ENCODE measurements at regions not wholly inside any gene's neighbourhood (a gene's known extent, or its start where the extent isn't known, plus 50 kb on each side); places are given as distances from the start of the nearest gene placed in this dataset.

GRCh38 chr10:9636216-9636615 lies 1381.5 kb upstream of the CELF2 start:
- intact Hi-C loops (cut with micrococcal nuclease): no loop called here
- CTCF ChIA-PET: no interaction called here
- Histone ChIP-seq H2BK120ac (ENCODE audit: low read depth, low read length) (no peak overlapping the region), H3K4me2 (ENCODE audit: low read depth, low read length) (peak overlapping the region; percentile 44; the same call in 1 of the 2 replicates), H2BK5ac (ENCODE audit: low read depth, low read length, poor library complexity, severe bottlenecking) (peak overlapping the region; percentile 61), H3K9me1 (ENCODE audit: insufficient read depth, low read length) (no peaks in the 10 kb centered on the region; the same call in 1 of the 2 replicates), H4K8ac (ENCODE audit: low read depth in 2 of 2, low read length in 2 of 2) (no peak overlapping the region; a peak in 1 of 4 replicates), H3K27me3 (ENCODE audit: control insufficient read depth, insufficient read depth, low read length) (no peaks in the 10 kb centered on the region), H3K27ac (ENCODE audit: insufficient read depth, low read length) (no peak overlapping the region), H2BK20ac (ENCODE audit: low read depth, low read length) (no peak overlapping the region), H3K18ac (ENCODE audit: low read depth, low read length) (no peak overlapping the region), H3K23ac (ENCODE audit: low read depth, low read length) (no peak overlapping the region), H2AFZ (replicated peaks; ENCODE audit: low read length, poor library complexity) (no peak overlapping the region), H3K4me3 (ENCODE audit: insufficient read depth, low read depth, low read length) (no peak overlapping the region), H3K4me1 (ENCODE audit: control insufficient read depth, insufficient read depth, low read length) (peaks cover 5% of the 10 kb centered on the region), H3K9me3 (ENCODE audit: control insufficient read depth, insufficient read depth, low read length) (no peaks in the 10 kb centered on the region; the same call in 1 of the 2 replicates), H2BK15ac (ENCODE audit: low read depth, low read length) (no peak overlapping the region), H2AK5ac (ENCODE audit: low read depth, low read length) (no peak overlapping the region), H4K20me1 (ENCODE audit: insufficient read depth, low read length) (no peaks in the 10 kb centered on the region), H2AK9ac (replicated peaks; ENCODE audit: low read depth, low read length, poor library complexity) (no peak overlapping the region), H3K79me1 (ENCODE audit: low read depth in 1 of 2, low read length in 2 of 2) (no peaks in the 10 kb centered on the region), H3K14ac (replicated peaks; ENCODE audit: low read depth, low read length) (no peak overlapping the region), H3K4ac (ENCODE audit: low read depth, low read length) (no peak overlapping the region; the same call in 1 of the 2 replicates), H3K36me3 (ENCODE audit: control insufficient read depth, insufficient read depth, low read length) (no peaks in the 10 kb centered on the region), H3K9ac (ENCODE audit: low read depth, low read length) (no peak overlapping the region), H3K56ac (ENCODE audit: extremely low read depth, insufficient read depth, low read length) (no peak overlapping the region), H4K91ac (ENCODE audit: insufficient read depth, low read depth, low read length) (no peak overlapping the region), H4K5ac (ENCODE audit: low read depth, low read length) (no peak overlapping the region)
- no TSS peak for BruUV-seq (replicated peaks)
- POLR2A ChIA-PET (ENCODE audit: unreplicated experiment): no interaction called here
- no CpG with 5 or more reads among the region's 2 CpGs for WGBS, 2 experiments (ENCODE audit: extremely low coverage in 2 of 2, insufficient read length in 1 of 2)
- dilution Hi-C loops (cut with HindIII; ENCODE audit: low sequenced_read_pairs, unreplicated experiment): no loop called here
- in situ Hi-C loops (cut with MboI; ENCODE audit: low sequenced_read_pairs): no loop called here
- ATAC-seq (ENCODE audit: low read depth): peak; percentile 13; the same call in 1 of the 2 replicates
- peak; percentile 65 for DNase-seq
- TF ChIP-seq POLR2A (IDR thresholded peaks at IDR 0.05; ENCODE audit: low read depth, low read length) (no peak), RFX5 (IDR thresholded peaks at IDR 0.05; ENCODE audit: low read depth, low read length) (no peak), USF2 (IDR thresholded peaks at IDR 0.05; ENCODE audit: low read depth, low read length) (no peak), ELK1 (IDR thresholded peaks at IDR 0.05; ENCODE audit: borderline replicate concordance, low read depth, low read length) (no peak), MAFK (IDR thresholded peaks at IDR 0.05; ENCODE audit: low read depth, low read length) (no peak), RCOR1 (IDR thresholded peaks at IDR 0.05; ENCODE audit: insufficient replicate concordance, low read length) (no peak), MXI1 (IDR thresholded peaks at IDR 0.05; ENCODE audit: borderline replicate concordance, low read depth, low read length) (no peak), NFE2L2 (IDR thresholded peaks at IDR 0.05; ENCODE audit: low read depth, low read length) (no peak), RAD21 (IDR thresholded peaks at IDR 0.05; ENCODE audit: low read length) (no peak)

Measured in IMR-90 (cell line).